GM19025 (cell line): ENCODE measurements at regions not wholly inside any gene's neighbourhood (a gene's known extent, or its start where the extent isn't known, plus 50 kb on each side); places are given as distances from the start of the nearest gene placed in this dataset.

Experiments
- ATAC-seq: cut with Tn5 transposase; IDR thresholded peaks from one replicate; pipeline ENCODE4 v1.9.1; 2021; ENCODE audit warnings: mild to moderate bottlenecking, low read depth, moderate library complexity; ENCODE audit not compliant: unreplicated experiment

DNA sequence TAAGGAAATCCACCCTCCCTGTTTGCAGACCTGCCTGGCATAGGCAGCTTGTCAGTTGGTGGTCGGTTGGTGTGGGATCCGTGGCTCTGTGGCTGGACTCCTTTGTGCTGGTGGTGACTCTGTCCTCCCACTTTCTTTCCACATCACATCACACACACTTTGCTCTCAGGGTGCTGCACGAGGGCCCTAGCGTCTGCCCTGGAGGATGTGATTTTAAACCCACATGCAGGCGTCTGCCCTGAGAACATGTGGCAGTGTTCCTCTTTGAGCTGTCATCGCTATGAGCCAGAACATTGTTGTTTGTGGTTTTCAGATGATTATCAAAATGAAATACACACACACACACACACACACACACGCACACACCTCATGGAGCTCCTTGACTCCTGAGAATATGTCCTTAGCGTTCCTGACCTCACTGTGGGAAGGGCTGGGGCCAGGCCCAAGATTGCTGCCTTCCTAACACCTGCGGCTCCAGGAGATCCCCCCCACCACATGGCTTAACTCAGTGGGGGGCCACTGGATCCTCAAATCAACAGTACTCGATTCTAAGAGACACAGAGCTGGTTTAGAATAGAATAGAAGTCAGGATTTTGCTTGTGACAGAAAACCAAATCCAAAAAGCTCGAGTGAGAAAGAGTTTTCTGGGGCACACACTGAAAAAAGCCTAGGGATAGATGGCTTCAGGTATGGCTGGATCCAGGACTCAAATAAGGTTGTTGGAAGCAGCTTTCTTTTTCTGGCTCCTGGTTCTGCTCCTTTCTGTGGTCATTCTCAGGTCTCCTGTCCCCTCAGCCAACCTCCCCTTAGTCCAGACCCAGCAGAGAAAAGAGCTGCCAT is 54.8 kb downstream of the RTP5 start:
- ATAC-seq = no peak

DNA sequence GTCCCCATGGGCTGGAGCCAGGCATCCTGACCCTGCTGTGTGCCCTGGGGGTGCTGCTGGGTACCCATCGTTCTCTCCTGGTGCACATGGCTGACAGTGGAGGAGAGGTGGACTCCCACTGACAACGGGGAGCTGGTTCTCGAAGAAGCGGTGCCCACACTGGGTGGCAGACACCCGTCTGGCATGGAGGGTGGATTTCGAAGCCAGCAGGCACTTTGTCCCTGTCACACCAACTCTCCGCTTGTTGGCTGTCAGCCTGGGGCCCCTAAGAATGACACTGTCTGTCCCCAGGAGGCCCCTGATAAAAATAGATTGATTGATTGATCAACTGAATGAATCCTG is 55.4 kb downstream of the RTP5 start:
- no peak for ATAC-seq

DNA sequence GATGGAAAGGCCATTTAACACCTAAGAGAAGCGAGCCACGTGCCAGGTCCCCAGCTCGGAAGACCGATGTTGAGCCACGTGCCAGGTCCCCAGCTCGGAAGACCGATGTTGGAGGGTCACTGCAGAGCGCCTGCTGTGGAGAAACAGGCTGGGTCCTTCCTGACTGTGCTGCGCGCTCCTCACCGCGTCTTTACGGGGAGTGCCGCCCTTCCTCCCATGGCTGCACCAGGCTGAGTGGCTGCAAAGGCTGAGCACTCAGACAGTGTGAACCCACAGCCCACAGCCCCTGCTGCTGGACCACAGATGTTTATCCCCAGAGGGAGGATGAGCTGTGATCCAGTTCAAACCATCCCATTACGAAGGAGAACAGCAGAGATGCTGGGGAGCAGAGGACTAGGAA is 55.7 kb downstream of the RTP5 start:
- ATAC-seq = no peak

DNA sequence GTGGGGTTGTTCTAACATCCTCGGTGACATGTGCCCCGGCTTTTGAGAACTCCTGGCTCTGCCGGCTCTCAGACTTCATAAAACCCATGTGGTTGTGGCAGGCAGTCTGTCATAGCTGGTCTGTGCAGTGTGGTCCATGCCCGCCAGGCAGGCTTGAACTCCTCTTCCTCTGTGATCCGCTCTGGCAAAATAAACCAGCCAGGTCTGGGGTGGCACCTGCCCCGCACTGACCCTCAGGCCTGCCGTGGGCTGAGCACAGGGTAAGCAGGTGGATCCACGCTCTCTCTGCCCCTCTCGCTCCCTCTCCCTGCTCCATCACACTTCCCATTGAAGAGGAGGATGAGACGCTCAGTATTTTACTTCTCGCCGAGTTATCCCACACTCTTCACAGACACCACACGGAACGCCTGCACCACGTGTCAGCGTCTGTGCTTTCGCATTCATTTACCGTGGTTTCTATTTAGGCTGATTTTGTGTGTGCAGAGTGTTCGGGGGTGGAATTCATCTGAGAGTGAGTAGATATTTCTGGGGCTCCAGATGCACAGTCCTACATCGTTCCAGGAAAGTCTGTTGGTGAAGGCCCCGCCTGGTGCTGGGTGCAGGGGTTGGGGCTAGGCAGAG is 56.4 kb downstream of the RTP5 start:
- ATAC-seq = no peak

DNA sequence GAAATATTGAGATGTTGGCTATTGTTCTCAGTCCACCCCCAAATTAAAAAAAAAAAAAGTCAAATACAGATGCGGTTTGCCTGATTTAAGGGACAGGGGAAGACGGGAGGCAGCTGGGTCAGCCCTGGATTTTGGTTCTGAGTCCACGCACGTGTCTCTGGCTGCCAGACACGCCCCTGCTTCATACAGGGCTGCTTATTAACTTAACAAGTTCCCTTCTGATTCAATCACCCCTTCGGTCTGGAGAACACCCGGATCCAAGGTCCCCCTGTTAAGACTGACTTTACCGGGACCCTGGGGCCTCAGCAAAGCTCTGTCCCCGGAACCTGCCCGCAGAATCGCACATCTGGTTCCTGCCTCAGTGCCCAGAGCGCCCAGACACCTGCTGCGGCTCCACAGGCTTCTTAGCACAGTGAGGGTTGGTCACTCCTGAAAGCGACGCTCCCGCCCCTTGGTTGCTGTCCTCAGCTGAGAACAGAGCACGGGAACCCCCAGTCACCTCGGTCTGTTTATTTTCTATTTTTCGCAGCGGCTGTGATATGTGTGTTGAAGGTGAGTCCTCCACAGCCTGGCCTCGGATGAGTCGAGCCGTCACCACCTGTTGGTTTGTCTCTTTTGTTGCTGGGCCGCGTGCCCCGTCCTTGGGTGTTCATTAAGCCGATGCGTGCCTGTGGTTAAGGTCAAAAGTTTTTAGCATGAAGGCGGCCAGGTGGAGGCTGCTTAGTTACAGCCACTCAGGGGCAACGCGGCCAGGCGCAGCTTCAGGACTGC is 57.2 kb downstream of the RTP5 start:
- ATAC-seq = no peak

DNA sequence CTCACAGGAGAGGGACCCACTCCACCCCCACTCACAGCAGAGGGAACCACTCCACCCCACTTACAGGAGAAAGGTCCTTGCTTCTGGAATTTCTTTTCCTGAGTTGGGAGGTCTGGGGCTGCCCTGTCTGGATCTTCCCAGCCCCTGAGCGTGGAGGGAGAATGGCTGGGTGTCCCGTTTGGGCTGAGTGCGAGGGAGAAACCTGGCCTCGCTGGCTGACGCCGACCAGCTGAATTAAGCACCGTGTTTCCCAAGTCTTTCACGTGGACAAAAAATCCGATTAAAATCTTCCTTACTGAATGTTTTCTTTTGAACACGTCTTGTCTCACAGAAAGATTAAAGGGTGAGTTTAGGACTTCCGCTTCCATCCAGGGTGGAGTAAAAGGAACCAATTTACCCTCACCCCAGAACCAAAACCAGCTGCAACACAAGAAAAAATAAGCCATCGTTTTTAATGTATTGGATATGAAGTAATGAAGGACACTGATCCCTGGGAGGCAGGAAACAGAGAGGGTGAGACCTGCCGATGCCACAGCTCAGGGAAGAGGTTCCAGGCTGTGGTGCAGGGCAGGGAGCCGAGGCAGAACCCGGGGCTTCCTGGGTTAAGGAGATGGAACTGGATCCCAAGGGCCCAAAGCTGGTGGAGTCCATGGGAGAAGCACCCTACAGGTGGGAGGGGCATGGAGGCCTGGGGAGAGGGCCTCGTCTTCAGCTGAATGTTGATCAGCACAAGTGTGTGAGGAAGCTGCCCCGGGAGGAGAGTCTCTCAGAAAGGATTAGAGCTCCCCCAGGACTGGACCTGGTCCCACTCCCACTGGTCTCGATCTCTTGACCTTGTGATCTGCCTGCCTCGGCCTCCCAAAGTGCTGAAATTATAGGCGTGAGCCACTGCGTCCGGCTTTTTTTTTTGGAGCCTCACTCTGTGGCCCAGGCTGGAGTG is 60.3 kb downstream of the RTP5 start:
- no peak for ATAC-seq

DNA sequence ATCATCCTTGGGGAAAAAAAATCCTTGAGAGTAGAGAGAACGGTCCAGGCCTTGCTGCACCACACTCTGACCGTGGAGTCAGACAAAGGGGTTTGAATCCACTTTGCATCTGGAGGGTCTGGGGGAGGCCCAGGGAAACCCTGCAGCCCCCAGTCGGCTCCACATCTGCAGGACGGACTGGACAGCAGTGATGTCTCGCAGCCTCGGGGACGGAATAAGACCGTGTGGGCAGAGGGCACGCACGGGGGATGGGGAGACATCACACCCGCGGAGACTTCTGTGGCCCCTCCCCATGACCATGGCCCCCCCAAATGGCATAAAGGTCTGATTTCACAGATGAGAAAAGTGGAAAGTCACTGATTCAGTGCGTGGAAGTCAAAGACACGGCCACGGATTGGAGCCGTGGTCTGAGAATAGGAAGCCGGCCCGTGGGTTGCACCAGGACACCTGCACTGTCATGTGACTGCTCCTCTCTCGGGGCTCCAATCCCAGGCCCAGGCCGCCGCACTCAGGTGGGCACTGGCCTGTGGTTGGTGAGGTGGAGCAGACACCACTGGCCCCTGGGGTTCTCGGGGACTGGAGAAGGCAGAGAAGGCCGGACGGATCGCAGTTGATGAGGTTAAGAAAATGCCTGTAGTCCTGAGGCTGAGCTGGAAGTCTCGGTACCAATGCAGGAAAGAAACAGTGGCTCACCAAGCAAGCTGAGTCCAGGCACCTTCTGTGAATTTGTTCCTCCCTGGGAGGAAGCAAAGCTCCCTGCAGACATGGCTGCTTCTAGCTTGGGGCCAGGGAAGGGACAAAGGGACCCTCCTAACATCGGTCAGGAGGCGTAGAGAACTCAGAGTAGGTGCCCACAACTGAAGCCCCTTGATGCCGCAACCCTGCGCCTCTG is 61.8 kb downstream of the RTP5 start:
- no peak for ATAC-seq

DNA sequence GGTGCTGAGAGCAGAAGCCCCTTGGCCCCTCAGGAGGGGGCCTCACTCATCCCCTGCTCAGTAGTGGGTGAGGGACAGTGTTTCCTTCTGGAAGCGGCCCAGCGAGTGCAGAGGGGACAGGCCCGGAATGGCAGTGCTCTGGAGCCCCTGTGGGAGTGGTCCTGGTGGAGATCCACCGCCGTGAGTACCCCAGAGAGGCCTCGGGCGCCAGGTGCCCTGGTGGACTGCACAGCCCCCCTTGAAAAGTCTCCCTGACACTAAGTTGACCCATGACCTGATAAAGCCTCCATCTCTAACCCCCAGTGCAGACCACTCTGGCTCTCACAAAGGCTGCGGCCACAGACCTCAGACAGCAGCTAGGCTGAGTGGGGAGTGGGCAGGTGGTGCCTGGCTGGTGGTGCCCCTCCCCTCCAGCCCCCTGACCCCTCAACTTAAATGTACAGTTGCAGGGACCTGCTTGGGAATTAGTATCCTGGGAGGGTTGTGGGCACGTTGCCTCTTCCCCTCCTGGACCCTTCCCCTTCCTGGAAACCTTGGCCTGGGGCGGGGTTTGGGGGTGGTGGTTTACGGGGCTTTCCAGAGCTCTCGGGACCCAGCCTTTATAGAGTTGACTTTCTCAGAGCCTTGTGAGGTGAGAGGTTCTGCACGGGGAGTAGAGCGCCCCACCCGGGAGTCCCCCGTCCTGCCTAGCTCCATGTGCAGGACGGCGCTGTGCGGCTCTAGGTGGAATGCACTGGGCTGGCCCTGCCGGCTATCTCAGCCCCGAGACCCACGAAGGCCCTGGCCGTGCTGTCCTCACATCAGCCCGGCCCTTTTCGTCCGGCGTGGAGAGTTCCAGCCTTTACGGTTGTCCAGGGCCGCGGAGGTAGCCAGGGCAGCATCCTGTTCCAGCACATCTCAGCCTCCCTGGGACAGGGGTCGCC is 62.7 kb downstream of the RTP5 start:
- ATAC-seq = no peak

DNA sequence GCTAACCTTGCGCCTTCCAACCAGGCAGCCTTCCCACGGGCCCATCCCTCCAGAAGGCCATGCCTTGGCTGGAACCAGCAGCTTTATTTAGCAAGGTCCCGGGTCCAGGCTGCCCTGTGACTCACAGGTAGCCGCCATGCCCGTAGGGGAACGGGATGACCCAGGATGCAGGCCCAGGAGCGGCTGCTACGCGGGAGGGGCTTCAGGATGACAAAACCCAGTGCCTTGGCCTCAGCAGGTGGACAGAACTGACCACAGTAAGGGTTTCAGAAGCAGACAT is 63.3 kb downstream of the RTP5 start:
- ATAC-seq = no peak

DNA sequence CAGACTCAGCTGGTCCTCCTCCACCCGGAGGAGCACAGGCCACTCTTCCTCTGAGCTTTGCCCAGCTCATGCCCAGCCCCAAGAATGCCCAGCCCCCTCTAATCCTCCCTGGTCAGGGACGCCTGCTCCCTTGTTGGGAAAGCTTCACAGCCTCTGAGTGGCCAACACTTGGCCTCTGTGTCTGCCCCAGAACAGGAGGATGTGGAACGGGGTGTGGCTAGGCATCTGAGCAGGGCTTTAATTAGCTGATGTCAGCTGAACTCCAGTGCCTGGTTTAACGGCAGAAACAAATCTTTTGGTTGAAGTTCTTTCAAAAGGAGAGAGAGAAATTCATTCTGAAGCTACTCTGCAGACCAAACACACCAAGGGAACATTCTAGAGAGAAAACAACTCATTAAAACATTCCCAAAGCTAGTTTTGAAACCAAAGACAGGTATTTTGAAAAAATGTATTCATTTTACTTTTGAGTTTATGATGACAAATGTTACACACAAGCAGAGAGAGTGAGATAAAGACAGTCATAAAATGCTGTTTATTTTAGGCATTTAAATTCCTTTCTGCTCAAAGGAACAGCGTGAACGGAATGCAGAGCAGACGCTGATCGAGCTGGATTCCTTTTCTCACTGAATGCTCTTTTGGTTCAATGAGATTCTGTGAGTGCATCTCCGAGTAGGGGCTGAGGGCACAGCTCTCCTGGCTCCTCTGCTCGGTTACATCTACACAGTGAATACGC is 63.8 kb downstream of the RTP5 start:
- no peak for ATAC-seq

DNA sequence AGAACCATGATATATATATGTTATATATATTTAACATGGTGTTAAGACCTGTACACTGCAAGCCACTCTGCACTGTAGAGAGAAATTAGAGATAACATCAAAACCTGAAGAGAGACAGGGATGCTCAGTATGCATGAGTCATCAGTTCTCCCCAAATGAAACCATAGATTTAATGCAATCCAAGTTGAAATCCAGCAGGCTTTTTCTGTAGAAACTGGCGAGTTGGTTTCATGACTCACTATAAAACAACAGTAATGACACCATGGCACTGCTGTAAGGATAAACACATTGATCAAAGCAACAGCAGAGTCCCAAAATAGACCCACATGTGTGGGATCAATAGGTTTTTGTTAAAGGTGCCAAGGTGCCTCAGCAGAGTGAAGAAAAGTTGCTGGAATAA is 65.8 kb downstream of the RTP5 start:
- no peak for ATAC-seq

DNA sequence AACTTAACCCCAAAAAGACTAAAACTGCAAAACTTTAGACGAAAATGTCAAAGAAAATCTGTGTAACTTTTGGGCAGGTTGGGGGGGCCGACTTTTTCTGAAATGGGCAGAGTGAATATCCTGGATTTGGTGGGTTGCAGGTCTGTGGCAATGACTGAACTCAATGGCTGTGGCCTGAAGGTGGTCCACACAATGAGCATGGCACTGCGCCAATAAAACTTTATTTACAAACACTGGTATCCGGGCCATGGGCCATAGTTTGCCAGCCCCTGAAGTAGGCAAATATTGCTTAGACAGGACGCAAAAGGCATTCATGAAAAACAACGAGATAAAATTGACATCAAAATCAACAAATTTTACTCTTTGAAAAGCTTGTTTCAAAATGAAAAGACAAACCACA is 66.2 kb downstream of the RTP5 start:
- no peak for ATAC-seq

DNA sequence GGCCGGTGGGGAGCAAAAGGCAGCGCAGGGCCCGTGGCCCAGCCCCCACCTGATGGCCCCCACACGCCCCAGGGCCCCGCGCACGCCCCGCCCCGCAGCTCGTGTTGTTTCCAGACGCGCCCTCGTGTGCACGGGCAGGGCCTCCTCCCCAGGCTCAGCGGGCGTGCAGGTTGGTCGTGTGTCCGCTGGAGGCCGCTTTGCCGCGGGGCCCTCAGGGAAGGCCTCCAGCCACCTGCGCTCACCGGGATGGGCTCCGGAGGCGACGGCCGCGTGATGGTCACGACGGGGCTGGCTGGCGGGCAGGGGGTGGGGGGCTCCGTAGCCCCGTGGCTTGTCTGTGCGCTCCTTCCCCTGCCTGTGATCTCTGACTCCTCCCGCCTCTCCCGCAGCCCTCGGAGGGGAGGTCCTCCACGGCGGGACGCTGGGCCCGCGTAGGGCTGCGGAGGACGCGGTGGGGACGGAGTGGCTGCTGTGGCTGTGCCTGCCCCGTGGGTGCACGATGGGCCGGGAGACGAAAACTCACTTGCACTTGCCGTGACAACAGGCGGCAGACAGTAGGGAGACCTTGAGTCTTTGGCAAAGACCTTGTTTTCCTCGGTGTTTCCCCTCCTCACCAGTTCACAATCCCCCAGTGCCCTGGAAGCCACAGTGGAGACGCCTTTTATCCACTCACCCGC is 67.1 kb downstream of the RTP5 start:
- no peak for ATAC-seq

DNA sequence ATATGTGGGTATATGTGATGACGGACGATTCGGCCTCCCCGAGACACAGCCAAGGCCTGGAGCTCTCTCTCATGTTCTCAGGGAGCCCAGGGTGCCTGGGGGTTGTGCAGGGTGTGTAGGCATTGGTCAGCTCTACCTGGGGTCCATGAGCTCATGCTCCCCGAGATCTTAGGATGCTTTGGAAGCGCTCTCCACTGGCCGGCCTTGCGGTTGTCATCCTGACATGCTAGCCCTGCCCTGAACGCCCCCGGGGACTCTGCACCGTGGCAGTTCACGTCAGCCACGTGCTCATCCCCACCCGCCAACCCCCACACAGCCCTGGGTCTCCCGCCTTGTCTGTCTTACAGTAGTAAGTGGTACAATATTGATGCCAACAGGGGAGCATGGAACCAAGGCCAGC is 67.8 kb downstream of the RTP5 start:
- ATAC-seq = no peak

DNA sequence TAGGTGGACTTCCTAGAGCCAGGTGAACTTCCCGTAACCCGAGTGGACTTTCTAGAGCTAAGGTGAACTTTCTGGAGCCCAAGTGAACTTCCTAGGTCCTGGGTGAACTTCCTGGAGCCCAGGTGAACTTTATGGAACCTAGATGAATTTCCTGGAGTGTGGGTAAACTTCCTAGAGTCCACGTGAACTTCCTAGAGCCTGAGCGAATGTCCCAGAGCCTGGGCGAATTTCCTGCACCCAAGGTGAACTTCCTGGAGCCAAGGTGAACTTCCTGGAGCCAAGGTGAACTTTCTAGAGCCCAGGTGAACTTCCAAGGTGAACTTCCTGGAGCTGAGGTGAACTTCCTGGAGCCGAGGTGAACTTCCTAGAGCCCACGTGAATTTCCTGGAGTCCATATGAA is 70.0 kb downstream of the RTP5 start:
- no peak for ATAC-seq

DNA sequence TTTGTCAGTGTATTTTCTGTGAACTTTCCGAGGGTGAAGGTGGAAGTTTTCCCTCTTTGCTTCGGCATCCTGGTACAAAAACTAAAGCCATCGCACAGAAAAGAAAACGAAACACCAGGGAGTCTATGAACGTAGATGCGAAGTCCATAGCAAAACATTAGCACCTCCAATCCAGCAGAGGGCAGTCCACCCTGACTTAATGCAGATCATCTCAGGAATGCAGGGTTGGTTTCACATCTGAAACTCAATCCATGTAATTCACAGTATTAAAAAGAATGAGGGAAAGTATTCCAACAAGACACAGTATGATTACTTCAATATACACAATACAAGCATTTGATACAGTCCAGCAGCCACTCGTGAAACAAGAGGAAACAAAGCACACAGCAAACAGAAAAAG is 70.8 kb downstream of the RTP5 start:
- ATAC-seq = no peak

DNA sequence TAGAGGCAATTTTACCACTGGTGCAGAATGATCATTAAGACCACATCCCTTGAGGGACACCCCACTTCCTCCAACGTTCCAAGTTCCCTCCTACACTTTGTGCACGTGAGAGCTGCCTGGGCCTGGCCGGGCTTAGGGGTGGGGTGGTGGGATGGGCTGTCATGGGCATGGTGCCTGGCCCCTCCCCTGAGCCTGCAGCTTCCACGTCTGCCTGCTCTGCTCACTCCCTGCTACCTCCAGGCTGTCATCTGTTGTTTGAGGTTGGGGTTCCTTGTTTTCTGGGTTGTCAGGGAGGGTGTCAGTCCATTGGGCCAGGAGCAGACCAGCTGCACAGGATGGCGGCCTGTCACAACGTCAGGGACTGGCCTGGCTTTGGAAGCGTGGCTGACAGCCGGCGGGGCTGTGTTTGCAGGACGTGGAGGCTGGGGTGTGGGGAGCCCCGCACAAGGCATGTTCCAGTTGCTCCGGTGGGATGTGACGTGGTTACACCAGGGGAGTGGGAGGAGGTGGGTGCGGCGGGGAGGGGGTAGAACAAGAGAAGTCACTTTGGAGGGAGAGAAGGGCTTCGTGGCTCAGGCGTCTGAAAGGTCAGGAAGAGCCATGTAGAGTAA is 72.3 kb downstream of the RTP5 start:
- no peak for ATAC-seq
